ENCODE measurements at regions not wholly inside any gene's neighbourhood (a gene's known extent, or its start where the extent isn't known, plus 50 kb on each side); places are given as distances from the start of the nearest gene placed in this dataset.

GRCh38 chr1:198889749-198890148, 250.9 kb downstream of the PTPRC start:
- no peak for TF ChIP-seq SIN3A (IDR thresholded peaks at IDR 0.05; ENCODE audit: low read depth, low read length)
- no peak for TF ChIP-seq POLR2A (IDR thresholded peaks at IDR 0.05; ENCODE audit: low read depth, low read length)
- TF ChIP-seq CBFB (IDR thresholded peaks at IDR 0.05; ENCODE audit: low read depth), result no peak
- no peak for TF ChIP-seq POLR2AphosphoS5 (IDR thresholded peaks at IDR 0.05; ENCODE audit: low read length)
- TF ChIP-seq EZH2 (IDR thresholded peaks at IDR 0.05; ENCODE audit: borderline replicate concordance, control insufficient read depth, low read depth, low read length), result no peak
- no peak for TF ChIP-seq CTCF (IDR thresholded peaks at IDR 0.05 in 2 of 3, conservative IDR thresholded peaks at IDR 0.05 in 1 of 3; ENCODE audit: control insufficient read depth in 2 of 3, extremely low read depth in 1 of 3, insufficient read depth in 1 of 3, low read depth in 3 of 3, low read length in 3 of 3)
- no peak for TF ChIP-seq MYC (IDR thresholded peaks at IDR 0.05; ENCODE audit: insufficient read depth, insufficient read length, insufficient replicate concordance, low read length, severe bottlenecking)
- no peak for TF ChIP-seq PAX5 (IDR thresholded peaks at IDR 0.05; ENCODE audit: borderline replicate concordance, low read depth, low read length)
- no peak for TF ChIP-seq USF2 (IDR thresholded peaks at IDR 0.05; ENCODE audit: borderline replicate concordance, low read depth, low read length)
- no peak for TF ChIP-seq MXI1 (IDR thresholded peaks at IDR 0.05; ENCODE audit: low read depth, low read length)
- no peak for TF ChIP-seq ELK1 (IDR thresholded peaks at IDR 0.05; ENCODE audit: low read depth, low read length)
- TF ChIP-seq TAF1 (IDR thresholded peaks at IDR 0.05; ENCODE audit: borderline replicate concordance, low read depth, low read length), result no peak
- TF ChIP-seq ATF2 (IDR thresholded peaks at IDR 0.05; ENCODE audit: low read length), result no peak
